ENCODE measurements at regions not wholly inside any gene's neighbourhood (a gene's known extent, or its start where the extent isn't known, plus 50 kb on each side); places are given as distances from the start of the nearest gene placed in this dataset.

DNA sequence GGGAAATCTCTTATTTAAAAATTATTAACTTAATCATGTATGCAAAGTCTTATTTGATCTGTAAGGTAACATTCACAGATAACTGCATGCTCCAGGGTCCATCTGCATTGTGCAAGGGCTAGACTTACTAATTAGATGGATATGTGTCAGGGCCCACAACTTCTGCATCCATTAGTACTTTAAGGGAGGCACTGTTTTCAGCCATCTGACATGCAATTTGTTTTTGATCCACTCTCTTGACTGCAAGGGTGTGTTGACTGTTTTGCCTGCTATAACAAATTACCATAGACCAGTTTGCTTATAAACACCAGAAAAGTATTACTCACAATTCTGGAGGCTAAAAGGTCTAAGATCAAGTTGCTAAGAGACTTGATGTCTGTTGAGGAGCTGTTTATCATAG, 542.1 kb upstream of the HS3ST1 start:
- POLR2A ChIA-PET: no interaction called here
- Histone ChIP-seq H3K9me3 (ENCODE audit: control extremely low read depth in 1 of 3, control insufficient read depth in 2 of 3, insufficient read depth in 1 of 3, low read length in 2 of 3) (no peaks in the 10 kb centered on the region), H3K27me3 (replicated peaks in 1 of 4; ENCODE audit: control extremely low read depth in 1 of 4, control insufficient read depth in 3 of 4, insufficient read depth in 4 of 4, low read length in 3 of 4) (no peaks in the 10 kb centered on the region), H3K4me2 (replicated peaks; ENCODE audit: low read depth, low read length, poor library complexity, severe bottlenecking) (no peak overlapping the region), H3K4me1 (ENCODE audit: control insufficient read depth in 2 of 2, insufficient read depth in 2 of 2, low read length in 2 of 2) (no peaks in the 10 kb centered on the region), H3K9ac (ENCODE audit: low read length) (no peak overlapping the region), H3K36me3 (replicated peaks in 1 of 2; ENCODE audit: control extremely low read depth in 1 of 2, control insufficient read depth in 1 of 2, extremely low read depth in 1 of 2, insufficient read depth in 2 of 2, low read length in 1 of 2) (no peaks in the 10 kb centered on the region), H2AFZ (ENCODE audit: insufficient read depth, low read depth, low read length, poor library complexity, severe bottlenecking) (no peak overlapping the region), H4K20me1 (ENCODE audit: control insufficient read depth, insufficient read depth, low read length, poor library complexity, severe bottlenecking) (no peaks in the 10 kb centered on the region), H3K27ac (ENCODE audit: low read length in 2 of 2) (no peak overlapping the region), H3K79me2 (ENCODE audit: control insufficient read depth, insufficient read depth, low read length) (no peaks in the 10 kb centered on the region), H3K4me3 (ENCODE audit: control extremely low read depth in 1 of 5, extremely low read depth in 1 of 5, insufficient read depth in 1 of 5, low read depth in 2 of 5, low read length in 4 of 5) (no peak overlapping the region)
- intact Hi-C loops (cut with micrococcal nuclease): no loop called here
- H3K9me3 Mint-ChIP-seq (ENCODE audit: insufficient read depth): no peaks in the 10 kb centered on the region
- CTCF ChIA-PET: no interaction called here
- H3K4me3 Mint-ChIP-seq: no peak overlapping the region
- ATAC-seq (ENCODE audit: low read depth): no peak
- H3K27ac Mint-ChIP-seq: no peak overlapping the region
- no peaks in the 10 kb centered on the region for H3K4me1 Mint-ChIP-seq
- no peak for TF ChIP-seq EZH2 (IDR thresholded peaks at IDR 0.05; ENCODE audit: borderline replicate concordance, insufficient read depth, low read depth, low read length, poor library complexity, severe bottlenecking)
- TF ChIP-seq, protein P1, sequence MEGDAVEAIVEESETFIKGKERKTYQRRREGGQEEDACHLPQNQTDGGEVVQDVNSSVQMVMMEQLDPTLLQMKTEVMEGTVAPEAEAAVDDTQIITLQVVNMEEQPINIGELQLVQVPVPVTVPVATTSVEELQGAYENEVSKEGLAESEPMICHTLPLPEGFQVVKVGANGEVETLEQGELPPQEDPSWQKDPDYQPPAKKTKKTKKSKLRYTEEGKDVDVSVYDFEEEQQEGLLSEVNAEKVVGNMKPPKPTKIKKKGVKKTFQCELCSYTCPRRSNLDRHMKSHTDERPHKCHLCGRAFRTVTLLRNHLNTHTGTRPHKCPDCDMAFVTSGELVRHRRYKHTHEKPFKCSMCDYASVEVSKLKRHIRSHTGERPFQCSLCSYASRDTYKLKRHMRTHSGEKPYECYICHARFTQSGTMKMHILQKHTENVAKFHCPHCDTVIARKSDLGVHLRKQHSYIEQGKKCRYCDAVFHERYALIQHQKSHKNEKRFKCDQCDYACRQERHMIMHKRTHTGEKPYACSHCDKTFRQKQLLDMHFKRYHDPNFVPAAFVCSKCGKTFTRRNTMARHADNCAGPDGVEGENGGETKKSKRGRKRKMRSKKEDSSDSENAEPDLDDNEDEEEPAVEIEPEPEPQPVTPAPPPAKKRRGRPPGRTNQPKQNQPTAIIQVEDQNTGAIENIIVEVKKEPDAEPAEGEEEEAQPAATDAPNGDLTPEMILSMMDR (IDR thresholded peaks at IDR 0.05): no peak
- no peak for DNase-seq
- H3K27me3 Mint-ChIP-seq: no peaks in the 10 kb centered on the region

DNA sequence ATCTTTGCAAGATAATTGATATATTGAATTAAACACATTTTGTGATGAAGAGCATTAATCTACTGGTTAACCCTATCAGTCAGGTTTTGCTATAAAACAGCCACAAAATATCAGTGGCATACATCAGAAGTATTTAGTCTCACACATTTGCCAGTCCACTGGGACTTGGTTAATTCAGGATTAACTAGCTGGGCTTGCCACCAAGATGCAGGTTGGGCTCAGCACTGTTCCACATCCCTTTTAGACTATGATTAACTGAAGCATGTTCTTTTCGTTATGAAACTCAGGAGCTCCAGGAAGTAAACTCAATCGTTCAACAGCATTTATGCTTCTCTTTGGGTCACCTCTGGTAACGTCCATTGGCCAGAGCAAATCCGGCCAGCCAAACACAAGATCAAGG, 538.1 kb upstream of the HS3ST1 start:
- Histone ChIP-seq H3K79me2 (ENCODE audit: control insufficient read depth, insufficient read depth, low read length) (no peaks in the 10 kb centered on the region), H3K36me3 (replicated peaks in 1 of 2; ENCODE audit: control extremely low read depth in 1 of 2, control insufficient read depth in 1 of 2, extremely low read depth in 1 of 2, insufficient read depth in 2 of 2, low read length in 1 of 2) (no peaks in the 10 kb centered on the region), H3K9me3 (ENCODE audit: control extremely low read depth in 1 of 3, control insufficient read depth in 2 of 3, insufficient read depth in 1 of 3, low read length in 2 of 3) (no peaks in the 10 kb centered on the region), H4K20me1 (ENCODE audit: control insufficient read depth, insufficient read depth, low read length, poor library complexity, severe bottlenecking) (no peaks in the 10 kb centered on the region), H3K27ac (ENCODE audit: low read length in 2 of 2) (no peak overlapping the region), H3K4me2 (replicated peaks; ENCODE audit: low read depth, low read length, poor library complexity, severe bottlenecking) (no peak overlapping the region), H2AFZ (ENCODE audit: insufficient read depth, low read depth, low read length, poor library complexity, severe bottlenecking) (no peak overlapping the region), H3K4me1 (ENCODE audit: control insufficient read depth in 2 of 2, insufficient read depth in 2 of 2, low read length in 2 of 2) (no peaks in the 10 kb centered on the region), H3K9ac (ENCODE audit: low read length) (no peak overlapping the region), H3K4me3 (ENCODE audit: control extremely low read depth in 1 of 5, extremely low read depth in 1 of 5, insufficient read depth in 1 of 5, low read depth in 2 of 5, low read length in 4 of 5) (no peak overlapping the region), H3K27me3 (replicated peaks in 1 of 4; ENCODE audit: control extremely low read depth in 1 of 4, control insufficient read depth in 3 of 4, insufficient read depth in 4 of 4, low read length in 3 of 4) (no peaks in the 10 kb centered on the region)
- ChIA-PET CTCF (no interaction called here), POLR2A (no interaction called here)
- 80% methylated on average over 1 of the region's 4 CpGs for WGBS (ENCODE audit: insufficient coverage)
- Mint-ChIP-seq H3K4me1 (no peaks in the 10 kb centered on the region), H3K4me3 (no peak overlapping the region), H3K27me3 (no peaks in the 10 kb centered on the region), H3K27ac (no peak overlapping the region), H3K9me3 (ENCODE audit: insufficient read depth) (no peaks in the 10 kb centered on the region)
- intact Hi-C loops (cut with micrococcal nuclease): no loop called here
- TF ChIP-seq EZH2 (IDR thresholded peaks at IDR 0.05; ENCODE audit: borderline replicate concordance, insufficient read depth, low read depth, low read length, poor library complexity, severe bottlenecking): no peak
- TF ChIP-seq, protein P1 (IDR thresholded peaks at IDR 0.05): no peak
- ATAC-seq (ENCODE audit: low read depth) (no peak), DNase-seq (no peak)

All from B cell (primary cell).